GM23338 (cell line): ENCODE measurements at regions not wholly inside any gene's neighbourhood (a gene's known extent, or its start where the extent isn't known, plus 50 kb on each side); places are given as distances from the start of the nearest gene placed in this dataset.

Experiments
- ATAC-seq: fragments of 200-7000 bp; cut with Tn5 transposase; 3 replicates; pipeline ENCODE4 v1.9.1; 2020
- DNase-seq: peaks from one replicate; pipeline ENCODE4 v3.0.0-alpha.2; 2015; ENCODE audit warnings: low spot score
- H2AFZ ChIP-seq: fragments of 200-600 bp; sonication (generic); 2 replicates; pipeline ENCODE4 v1.8.0; 2016; ENCODE audit warnings: antibody characterized with exemption, mild to moderate bottlenecking, moderate library complexity
- H3F3A ChIP-seq: fragments of 200-600 bp; sonication (generic); replicated peaks from 2 replicates; pipeline ENCODE4 v1.8.0; 2017; ENCODE audit warnings: antibody characterized with exemption, mixed run types, low read depth
- H3K27ac ChIP-seq: fragments of 200-600 bp; sonication (generic); 2 replicates; pipeline ENCODE4 v1.6.1; 2016; ENCODE audit warnings: low read depth
- H3K27me3 ChIP-seq: fragments of 200-600 bp; sonication (generic); 2 replicates; pipeline ENCODE4 v1.8.0; 2016; ENCODE audit warnings: mild to moderate bottlenecking, mixed run types, moderate library complexity; ENCODE audit not compliant: insufficient read depth
- H3K36me3 ChIP-seq: fragments of 200-600 bp; sonication (generic); 2 replicates; pipeline ENCODE4 v1.8.0; 2016; ENCODE audit warnings: mild to moderate bottlenecking; ENCODE audit not compliant: insufficient read depth
- H3K4me1 ChIP-seq: fragments of 200-600 bp; sonication (generic); 2 replicates; pipeline ENCODE4 v1.8.0; 2016; ENCODE audit warnings: mild to moderate bottlenecking, moderate library complexity; ENCODE audit not compliant: insufficient read depth
- H3K4me2 ChIP-seq: fragments of 200-600 bp; sonication (generic); 2 replicates; pipeline ENCODE4 v1.7.1; 2017; ENCODE audit warnings: mixed run types
- H3K4me3 ChIP-seq: fragments of 200-600 bp; sonication (generic); 2 replicates; pipeline ENCODE4 v1.6.1; 2016; ENCODE audit warnings: mixed run types
- H3K79me2 ChIP-seq: fragments of 200-600 bp; sonication (generic); replicated peaks from 2 replicates; pipeline ENCODE4 v1.8.0; 2017; ENCODE audit warnings: mild to moderate bottlenecking; ENCODE audit not compliant: insufficient read depth
- H3K9me2 ChIP-seq: fragments of 200-600 bp; sonication (generic); 2 replicates; pipeline ENCODE4 v1.8.0; 2017; ENCODE audit not compliant: insufficient read depth
- H4K20me1 ChIP-seq: fragments of 200-600 bp; sonication (generic); replicated peaks from 2 replicates; pipeline ENCODE4 v1.8.0; 2017; ENCODE audit warnings: mild to moderate bottlenecking; ENCODE audit not compliant: insufficient read depth
- H3K27ac Mint-ChIP-seq: 2 replicates; pipeline ENCODE4 v1.8.0; 2020; ENCODE audit warnings: inconsistent platforms, mild to moderate bottlenecking, moderate library complexity, mixed read lengths
- H3K27me3 Mint-ChIP-seq: 3 replicates; pipeline ENCODE4 v1.8.0; 2022; ENCODE audit warnings: low read depth, mild to moderate bottlenecking, moderate library complexity, mixed read lengths, inconsistent platforms; ENCODE audit not compliant: insufficient read depth, poor library complexity
- H3K36me3 Mint-ChIP-seq: 3 replicates; pipeline ENCODE4 v1.8.0; 2021; ENCODE audit warnings: low read depth, mild to moderate bottlenecking, inconsistent platforms, moderate library complexity, mixed read lengths
- H3K4me1 Mint-ChIP-seq: 3 replicates; pipeline ENCODE4 v1.8.0; 2020; ENCODE audit warnings: mild to moderate bottlenecking, inconsistent platforms, mixed read lengths
- H3K4me3 Mint-ChIP-seq: 3 replicates; pipeline ENCODE4 v1.8.0; 2021; ENCODE audit warnings: moderate library complexity, mild to moderate bottlenecking, inconsistent platforms, mixed read lengths
- H3K9me3 Mint-ChIP-seq: 3 replicates; pipeline ENCODE4 v1.8.0; 2020; ENCODE audit warnings: moderate library complexity, mild to moderate bottlenecking, inconsistent platforms, mixed read lengths
- CREB1 ChIP-seq: fragments of 250-450 bp; sonication (Bioruptor Pico); IDR thresholded peaks from 2 replicates; pipeline ENCODE4 v1.5.0; 2020; ENCODE audit warnings: low read depth, mild to moderate bottlenecking, moderate library complexity
- EZH2 ChIP-seq: fragments of 200-600 bp; sonication (generic); IDR thresholded peaks from one replicate; pipeline ENCODE4 v1.8.0; 2017; ENCODE audit warnings: antibody characterized with exemption, mild to moderate bottlenecking, low read depth; ENCODE audit not compliant: unreplicated experiment
- EZH2phosphoT487 ChIP-seq: fragments of 200-600 bp; sonication (generic); IDR thresholded peaks from one replicate; pipeline ENCODE4 v1.8.1; 2018; ENCODE audit warnings: antibody characterized with exemption; ENCODE audit not compliant: unreplicated experiment
- JUNB ChIP-seq: IDR thresholded peaks from one replicate; pipeline ENCODE4 v1.6.1; 2016; ENCODE audit warnings: antibody characterized with exemption; ENCODE audit not compliant: unreplicated experiment
- NANOG ChIP-seq: IDR thresholded peaks from 2 replicates; pipeline ENCODE4 v1.6.1; 2016; ENCODE audit warnings: antibody characterized with exemption, borderline replicate concordance
- POLR2AphosphoS5 ChIP-seq: IDR thresholded peaks from 2 replicates; pipeline ENCODE4 v1.6.1; 2016; ENCODE audit warnings: antibody characterized with exemption, low read depth
- ZNF114 ChIP-seq: fragments of 250-450 bp; sonication (Bioruptor Pico); IDR thresholded peaks from 2 replicates; pipeline ENCODE4 v1.5.0; 2020; ENCODE audit warnings: mild to moderate bottlenecking, moderate library complexity
- TF ChIP-seq, protein P1 (sequence below), 2 experiments: fragments of 200-600 bp in 1 of 2; sonication (generic) in 1 of 2; conservative IDR thresholded peaks; 2 replicates each; pipeline versions ENCODE4 v1.5.1 to v1.6.1; 2016 to 2017; ENCODE audit warnings: antibody characterized with exemption in 2 of 2, low read depth in 2 of 2, mild to moderate bottlenecking in 2 of 2, moderate library complexity in 1 of 2
- TF ChIP-seq, protein P2 (sequence below): IDR thresholded peaks from 2 replicates; pipeline ENCODE4 v1.6.1; 2016; ENCODE audit warnings: antibody characterized with exemption
- TF ChIP-seq, protein P3 (sequence below): IDR thresholded peaks from one replicate; pipeline ENCODE4 v1.6.1; 2018; ENCODE audit warnings: antibody characterized with exemption; ENCODE audit not compliant: unreplicated experiment

DNA sequence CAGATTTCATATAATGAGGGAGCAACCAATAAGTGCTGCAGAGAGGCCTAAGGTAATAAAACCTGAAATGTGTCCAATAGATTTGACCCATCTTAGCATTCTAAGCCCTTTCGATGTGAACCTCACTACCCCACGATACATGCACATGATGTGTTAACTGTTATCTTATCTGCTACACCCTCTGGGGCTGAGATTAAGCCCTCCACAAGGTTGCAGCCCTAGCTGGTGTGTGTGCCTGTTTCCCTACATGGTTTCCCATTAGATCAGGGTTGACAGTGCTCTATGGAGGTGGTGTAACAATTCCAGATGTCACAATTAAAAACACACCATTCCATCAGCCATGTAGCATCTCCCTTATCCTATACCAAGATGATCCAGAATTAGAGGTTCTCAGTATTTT lies 68.9 kb upstream of the THSD7B start:
- H3F3A ChIP-seq, result no peaks in the 10 kb centered on the region
- H2AFZ ChIP-seq, result no peak overlapping the region
- H3K27me3 Mint-ChIP-seq, result no peaks in the 10 kb centered on the region
- 0 out of 2 replicates have a peak, but pooled peaks cover 5% of the 10 kb centered on the region for H3K4me1 ChIP-seq
- H3K36me3 ChIP-seq, result no peaks in the 10 kb centered on the region
- H3K9me3 Mint-ChIP-seq, result peaks cover 15% of the 10 kb centered on the region
- ATAC-seq (no peak), DNase-seq (no peak)
- no peaks in the 10 kb centered on the region for H3K27me3 ChIP-seq
- TF ChIP-seq, protein P1, sequence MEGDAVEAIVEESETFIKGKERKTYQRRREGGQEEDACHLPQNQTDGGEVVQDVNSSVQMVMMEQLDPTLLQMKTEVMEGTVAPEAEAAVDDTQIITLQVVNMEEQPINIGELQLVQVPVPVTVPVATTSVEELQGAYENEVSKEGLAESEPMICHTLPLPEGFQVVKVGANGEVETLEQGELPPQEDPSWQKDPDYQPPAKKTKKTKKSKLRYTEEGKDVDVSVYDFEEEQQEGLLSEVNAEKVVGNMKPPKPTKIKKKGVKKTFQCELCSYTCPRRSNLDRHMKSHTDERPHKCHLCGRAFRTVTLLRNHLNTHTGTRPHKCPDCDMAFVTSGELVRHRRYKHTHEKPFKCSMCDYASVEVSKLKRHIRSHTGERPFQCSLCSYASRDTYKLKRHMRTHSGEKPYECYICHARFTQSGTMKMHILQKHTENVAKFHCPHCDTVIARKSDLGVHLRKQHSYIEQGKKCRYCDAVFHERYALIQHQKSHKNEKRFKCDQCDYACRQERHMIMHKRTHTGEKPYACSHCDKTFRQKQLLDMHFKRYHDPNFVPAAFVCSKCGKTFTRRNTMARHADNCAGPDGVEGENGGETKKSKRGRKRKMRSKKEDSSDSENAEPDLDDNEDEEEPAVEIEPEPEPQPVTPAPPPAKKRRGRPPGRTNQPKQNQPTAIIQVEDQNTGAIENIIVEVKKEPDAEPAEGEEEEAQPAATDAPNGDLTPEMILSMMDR (conservative IDR thresholded peaks at IDR 0.05; ENCODE audit: low read depth in 2 of 2), result no peak
- TF ChIP-seq POLR2AphosphoS5 (no peak), ZNF114 (CRISPR knock-in tag) (no peak), CREB1 (CRISPR knock-in tag) (no peak), EZH2 (no peak), EZH2phosphoT487 (no peak), JUNB (no peak), NANOG (no peak)
- TF ChIP-seq, protein P2, sequence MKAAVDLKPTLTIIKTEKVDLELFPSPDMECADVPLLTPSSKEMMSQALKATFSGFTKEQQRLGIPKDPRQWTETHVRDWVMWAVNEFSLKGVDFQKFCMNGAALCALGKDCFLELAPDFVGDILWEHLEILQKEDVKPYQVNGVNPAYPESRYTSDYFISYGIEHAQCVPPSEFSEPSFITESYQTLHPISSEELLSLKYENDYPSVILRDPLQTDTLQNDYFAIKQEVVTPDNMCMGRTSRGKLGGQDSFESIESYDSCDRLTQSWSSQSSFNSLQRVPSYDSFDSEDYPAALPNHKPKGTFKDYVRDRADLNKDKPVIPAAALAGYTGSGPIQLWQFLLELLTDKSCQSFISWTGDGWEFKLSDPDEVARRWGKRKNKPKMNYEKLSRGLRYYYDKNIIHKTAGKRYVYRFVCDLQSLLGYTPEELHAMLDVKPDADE, result no peak
- TF ChIP-seq, protein P3, sequence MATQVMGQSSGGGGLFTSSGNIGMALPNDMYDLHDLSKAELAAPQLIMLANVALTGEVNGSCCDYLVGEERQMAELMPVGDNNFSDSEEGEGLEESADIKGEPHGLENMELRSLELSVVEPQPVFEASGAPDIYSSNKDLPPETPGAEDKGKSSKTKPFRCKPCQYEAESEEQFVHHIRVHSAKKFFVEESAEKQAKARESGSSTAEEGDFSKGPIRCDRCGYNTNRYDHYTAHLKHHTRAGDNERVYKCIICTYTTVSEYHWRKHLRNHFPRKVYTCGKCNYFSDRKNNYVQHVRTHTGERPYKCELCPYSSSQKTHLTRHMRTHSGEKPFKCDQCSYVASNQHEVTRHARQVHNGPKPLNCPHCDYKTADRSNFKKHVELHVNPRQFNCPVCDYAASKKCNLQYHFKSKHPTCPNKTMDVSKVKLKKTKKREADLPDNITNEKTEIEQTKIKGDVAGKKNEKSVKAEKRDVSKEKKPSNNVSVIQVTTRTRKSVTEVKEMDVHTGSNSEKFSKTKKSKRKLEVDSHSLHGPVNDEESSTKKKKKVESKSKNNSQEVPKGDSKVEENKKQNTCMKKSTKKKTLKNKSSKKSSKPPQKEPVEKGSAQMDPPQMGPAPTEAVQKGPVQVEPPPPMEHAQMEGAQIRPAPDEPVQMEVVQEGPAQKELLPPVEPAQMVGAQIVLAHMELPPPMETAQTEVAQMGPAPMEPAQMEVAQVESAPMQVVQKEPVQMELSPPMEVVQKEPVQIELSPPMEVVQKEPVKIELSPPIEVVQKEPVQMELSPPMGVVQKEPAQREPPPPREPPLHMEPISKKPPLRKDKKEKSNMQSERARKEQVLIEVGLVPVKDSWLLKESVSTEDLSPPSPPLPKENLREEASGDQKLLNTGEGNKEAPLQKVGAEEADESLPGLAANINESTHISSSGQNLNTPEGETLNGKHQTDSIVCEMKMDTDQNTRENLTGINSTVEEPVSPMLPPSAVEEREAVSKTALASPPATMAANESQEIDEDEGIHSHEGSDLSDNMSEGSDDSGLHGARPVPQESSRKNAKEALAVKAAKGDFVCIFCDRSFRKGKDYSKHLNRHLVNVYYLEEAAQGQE, result no peak
- H3K4me1 Mint-ChIP-seq, result peaks cover 6% of the 10 kb centered on the region; the same call in 2 of the 3 replicates
- peaks cover 3% of the 10 kb centered on the region; the same call in 1 of the 3 replicates for H3K36me3 Mint-ChIP-seq
- H3K27ac ChIP-seq, result no peak overlapping the region
- no peaks in the 10 kb centered on the region; the same call in 1 of the 2 replicates for H4K20me1 ChIP-seq
- 0 out of 2 replicates have a peak, but pooled peaks cover 2% of the 10 kb centered on the region for H3K9me2 ChIP-seq
- H3K4me3 Mint-ChIP-seq, result no peak overlapping the region
- no peak overlapping the region for H3K4me2 ChIP-seq
- H3K27ac Mint-ChIP-seq, result no peak overlapping the region
- H3K79me2 ChIP-seq, result no peaks in the 10 kb centered on the region
- no peak overlapping the region for H3K4me3 ChIP-seq
